GM12873 (cell line): ENCODE measurements at regions not wholly inside any gene's neighbourhood (a gene's known extent, or its start where the extent isn't known, plus 50 kb on each side); places are given as distances from the start of the nearest gene placed in this dataset.

Experiments used
- CTCF ChIP-seq: IDR thresholded peaks from 2 replicates; pipeline ENCODE4 v1.5.1; 2012; ENCODE audit warnings: low read depth, mild to moderate bottlenecking, moderate library complexity, low read length, control low read depth; ENCODE audit not compliant: insufficient read depth; ENCODE audit errors: missing control alignments

DNA sequence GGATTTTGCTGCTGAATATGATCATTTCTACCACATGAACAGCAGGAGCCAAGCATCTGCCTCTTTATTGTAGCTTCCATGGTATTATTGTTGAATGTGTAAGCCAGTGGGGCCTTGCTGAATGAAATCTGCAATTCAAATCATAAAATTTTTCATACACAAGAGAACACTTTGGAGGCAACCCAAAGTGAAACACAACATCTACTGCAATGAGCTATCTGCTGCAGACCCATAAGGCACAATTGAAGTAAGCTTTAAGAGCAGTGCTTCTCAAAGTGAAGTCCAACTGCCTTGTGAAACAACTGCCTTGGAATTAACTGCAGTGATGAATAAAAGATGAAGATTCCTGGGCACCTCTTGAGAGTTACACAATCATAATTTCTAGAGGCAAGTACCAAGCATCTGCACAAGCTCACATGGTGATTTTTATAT lies 626.3 kb upstream of the INTU start:
- TF ChIP-seq CTCF = no peak

DNA sequence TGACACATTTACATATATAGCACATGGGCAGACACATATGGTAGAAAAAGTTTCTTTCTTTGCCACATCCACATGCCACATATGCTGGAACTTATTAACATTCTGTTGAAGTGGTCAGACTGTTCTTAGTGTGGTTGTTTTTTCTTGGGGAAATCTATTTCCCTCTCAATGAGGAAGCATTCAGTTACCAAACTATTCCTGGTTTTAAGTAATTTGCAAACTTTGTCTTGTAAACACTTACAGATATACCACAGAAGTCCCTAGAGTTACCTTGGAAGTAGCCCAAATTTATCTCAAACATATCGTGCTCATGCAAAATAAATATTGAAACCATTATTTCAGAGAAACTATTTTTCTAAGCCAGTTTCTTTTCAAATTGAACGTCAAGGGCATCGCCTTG lies 625.5 kb upstream of the INTU start:
- TF ChIP-seq CTCF = no peak

DNA sequence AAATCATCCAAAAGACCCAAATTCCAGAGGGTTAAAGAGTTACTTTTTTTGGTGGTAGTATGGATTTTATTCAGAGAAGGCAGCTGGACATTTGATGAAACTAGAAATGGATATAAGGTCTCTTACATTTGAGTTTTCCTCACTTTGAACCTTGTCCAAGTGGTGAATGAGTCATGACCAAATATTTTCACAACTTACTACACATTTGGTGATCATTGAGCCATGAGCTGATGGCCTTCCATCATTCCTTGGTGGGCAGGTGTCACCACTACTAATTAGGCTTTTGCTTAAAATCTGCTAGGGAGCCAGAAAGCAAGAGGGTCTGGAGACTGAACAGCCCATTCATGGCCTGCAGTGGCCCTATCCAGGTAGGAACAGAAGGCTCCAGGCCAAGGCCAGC lies 620.2 kb upstream of the INTU start:
- no peak for TF ChIP-seq CTCF

- no peak for TF ChIP-seq CTCF
These were observed 617.1 kb upstream of the INTU start for GRCh38 chr4:127015667-127016117.

GRCh38 chr4:127018381-127018780 lies 614.4 kb upstream of the INTU start:
- no peak for TF ChIP-seq CTCF

DNA sequence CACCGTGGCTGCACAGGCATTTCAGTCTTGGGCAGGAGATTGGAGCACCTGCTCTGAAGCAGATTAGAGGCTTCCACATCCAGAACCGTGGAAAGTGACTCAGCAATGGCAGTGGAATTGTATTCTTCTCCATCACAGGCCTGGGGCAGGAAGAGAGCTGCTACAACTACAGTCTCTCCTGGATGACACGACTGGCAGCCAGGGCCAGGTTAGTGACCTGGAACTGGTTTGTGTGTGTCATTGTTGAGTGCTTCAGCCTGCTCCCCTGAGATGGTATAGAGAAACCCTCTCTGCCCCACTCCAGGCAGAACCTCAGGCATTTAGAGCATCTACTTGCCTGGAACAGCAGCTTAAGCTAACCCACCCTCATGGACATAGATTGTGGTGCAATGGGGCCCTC lies 596.5 kb upstream of the INTU start:
- no peak for TF ChIP-seq CTCF

- TF ChIP-seq CTCF = no peak
These were observed 586.9 kb upstream of the INTU start for GRCh38 chr4:127045861-127046260.
